Gastrocnemius medialis (tissue), 4 donors: ENCODE measurements at regions not wholly inside any gene's neighbourhood (a gene's known extent, or its start where the extent isn't known, plus 50 kb on each side); places are given as distances from the start of the nearest gene placed in this dataset.

Experiments used
- POLR2A ChIP-seq, 2 donors: fragments of 450-650 bp; IDR thresholded peaks; one replicate each; pipeline ENCODE4 v1.6.1; 2017; ENCODE audit warnings: antibody characterized with exemption in 2 of 2, mild to moderate bottlenecking in 2 of 2, moderate library complexity in 2 of 2
- TF ChIP-seq, protein P1 (sequence below), 5 experiments: fragments of 450-650 bp in 3 of 5; fragments of 200-600 bp in 2 of 5; sonication (generic) in 2 of 5; IDR thresholded peaks in 4 of 5; conservative IDR thresholded peaks in 1 of 5; 1 replicate in 4 of 5; 2 replicates in 1 of 5; pipeline ENCODE4 v1.5.1; 2016 to 2019; ENCODE audit warnings: antibody characterized with exemption in 5 of 5, mild to moderate bottlenecking in 3 of 5, moderate library complexity in 3 of 5

DNA sequence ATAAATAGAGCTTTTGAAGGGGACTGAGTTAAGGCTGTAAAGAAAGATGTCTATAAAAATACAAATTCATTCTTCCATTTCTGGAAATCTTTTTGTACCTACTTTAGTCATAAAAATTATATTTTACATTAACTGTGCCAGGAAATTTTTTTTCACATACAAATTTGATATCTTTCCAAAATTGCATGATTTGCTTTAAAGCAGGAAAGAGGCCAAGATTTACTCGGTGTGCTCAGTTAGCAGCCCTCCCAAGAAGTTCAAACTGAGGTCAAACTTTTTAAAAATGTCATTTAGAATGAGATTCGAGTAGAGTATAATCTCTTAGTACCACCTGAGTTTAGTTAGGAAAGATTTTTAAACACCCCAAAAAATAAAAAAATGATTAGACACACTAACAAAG, 173.2 kb upstream of the GRIP1 start:
- TF ChIP-seq, protein P1, sequence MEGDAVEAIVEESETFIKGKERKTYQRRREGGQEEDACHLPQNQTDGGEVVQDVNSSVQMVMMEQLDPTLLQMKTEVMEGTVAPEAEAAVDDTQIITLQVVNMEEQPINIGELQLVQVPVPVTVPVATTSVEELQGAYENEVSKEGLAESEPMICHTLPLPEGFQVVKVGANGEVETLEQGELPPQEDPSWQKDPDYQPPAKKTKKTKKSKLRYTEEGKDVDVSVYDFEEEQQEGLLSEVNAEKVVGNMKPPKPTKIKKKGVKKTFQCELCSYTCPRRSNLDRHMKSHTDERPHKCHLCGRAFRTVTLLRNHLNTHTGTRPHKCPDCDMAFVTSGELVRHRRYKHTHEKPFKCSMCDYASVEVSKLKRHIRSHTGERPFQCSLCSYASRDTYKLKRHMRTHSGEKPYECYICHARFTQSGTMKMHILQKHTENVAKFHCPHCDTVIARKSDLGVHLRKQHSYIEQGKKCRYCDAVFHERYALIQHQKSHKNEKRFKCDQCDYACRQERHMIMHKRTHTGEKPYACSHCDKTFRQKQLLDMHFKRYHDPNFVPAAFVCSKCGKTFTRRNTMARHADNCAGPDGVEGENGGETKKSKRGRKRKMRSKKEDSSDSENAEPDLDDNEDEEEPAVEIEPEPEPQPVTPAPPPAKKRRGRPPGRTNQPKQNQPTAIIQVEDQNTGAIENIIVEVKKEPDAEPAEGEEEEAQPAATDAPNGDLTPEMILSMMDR (IDR thresholded peaks at IDR 0.05 in 4 of 5, conservative IDR thresholded peaks at IDR 0.05 in 1 of 5) = no peak
- no peak for TF ChIP-seq POLR2A (IDR thresholded peaks at IDR 0.05)
